CD4-positive, alpha-beta T cell (primary cell): ENCODE measurements at regions not wholly inside any gene's neighbourhood (a gene's known extent, or its start where the extent isn't known, plus 50 kb on each side); places are given as distances from the start of the nearest gene placed in this dataset.

ENCODE experiments used
- ATAC-seq: fragments of 200-7000 bp; cut with Tn5 transposase; one replicate; pipeline ENCODE4 v1.10.0; 2022; ENCODE audit warnings: mild to moderate bottlenecking; ENCODE audit not compliant: poor library complexity
- CTCF ChIA-PET: fragments of 350-600 bp; sonication (Branson Sonifier 250); formaldehyde crosslinking; loops from one replicate; lab custom pipeline; 2021; ENCODE audit warnings: antibody characterized with exemption, inconsistent platforms; lab: Charles Lee
- POLR2A ChIA-PET: fragments of 350-600 bp; sonication (Branson Sonifier 250); formaldehyde crosslinking; loops from one replicate; lab custom pipeline; 2021; ENCODE audit warnings: antibody characterized with exemption, inconsistent platforms; lab: Charles Lee
- DNase-seq, 14 experiments: peaks; one replicate each; pipeline ENCODE4 v3.0.0-alpha.2; 2013 to 2020; ENCODE audit warnings: mixed read lengths in 2 of 14
- H3K27ac ChIP-seq, 2 donors: one replicate each; pipeline versions ENCODE4 v1.5.1 to v1.7.0; 2013; ENCODE audit warnings: low read length in 2 of 2, low read depth in 1 of 2, mild to moderate bottlenecking in 1 of 2
- H3K27me3 ChIP-seq, 2 experiments: 1 replicate in 1 of 2; 2 replicates in 1 of 2; pipeline versions ENCODE4 v1.6.1 to v1.7.0; 2013; ENCODE audit warnings: low read length in 2 of 2, control low read depth in 1 of 2, mild to moderate bottlenecking in 1 of 2, moderate library complexity in 1 of 2; ENCODE audit not compliant: insufficient read depth in 2 of 2, control insufficient read depth in 1 of 2
- H3K36me3 ChIP-seq: one replicate; pipeline ENCODE4 v1.6.1; 2013; ENCODE audit warnings: low read length, control low read depth; ENCODE audit not compliant: insufficient read depth
- H3K4me1 ChIP-seq: one replicate; pipeline ENCODE4 v1.6.1; 2013; ENCODE audit warnings: low read length, control low read depth; ENCODE audit not compliant: insufficient read depth
- H3K4me3 ChIP-seq: one replicate; pipeline ENCODE4 v1.5.1; 2013; ENCODE audit warnings: mild to moderate bottlenecking, low read length, moderate library complexity
- H3K9me3 ChIP-seq, 2 experiments: 1 replicate in 1 of 2; 2 replicates in 1 of 2; pipeline versions ENCODE4 v1.6.1 to v1.7.0; 2013; ENCODE audit warnings: low read length in 2 of 2, mild to moderate bottlenecking in 2 of 2, control low read depth in 1 of 2, moderate library complexity in 1 of 2; ENCODE audit not compliant: control insufficient read depth in 1 of 2, insufficient read depth in 1 of 2
- H3K27ac Mint-ChIP-seq: one replicate; pipeline ENCODE4 v1.8.0; 2020; ENCODE audit warnings: mixed read lengths
- H3K27me3 Mint-ChIP-seq: one replicate; pipeline ENCODE4 v1.8.0; 2021; ENCODE audit warnings: mixed read lengths
- H3K36me3 Mint-ChIP-seq: one replicate; pipeline ENCODE4 v1.8.0; 2021; ENCODE audit warnings: low read depth, mixed read lengths
- H3K4me1 Mint-ChIP-seq: one replicate; pipeline ENCODE4 v1.8.0; 2021; ENCODE audit warnings: low read depth, mixed read lengths
- H3K4me3 Mint-ChIP-seq: one replicate; pipeline ENCODE4 v1.8.0; 2020; ENCODE audit warnings: mild to moderate bottlenecking, mixed read lengths
- H3K9me3 Mint-ChIP-seq: one replicate; pipeline ENCODE4 v1.8.0; 2020; ENCODE audit warnings: mixed read lengths
- CTCF ChIP-seq: fragments of 200-600 bp; IDR thresholded peaks from one replicate; pipeline ENCODE4 v1.8.0; 2022; ENCODE audit warnings: antibody characterized with exemption, mild to moderate bottlenecking
- intact Hi-C, 2 experiments: fragments of 100-400 bp; cut with DNase I in 1 of 2; cut with micrococcal nuclease in 1 of 2; formaldehyde crosslinking; loops; one replicate each; pipeline versions ENCODE4 v1.15.1 to v1.9.0; 2023 to 2025; cut with DNase I, micrococcal nuclease

DNA sequence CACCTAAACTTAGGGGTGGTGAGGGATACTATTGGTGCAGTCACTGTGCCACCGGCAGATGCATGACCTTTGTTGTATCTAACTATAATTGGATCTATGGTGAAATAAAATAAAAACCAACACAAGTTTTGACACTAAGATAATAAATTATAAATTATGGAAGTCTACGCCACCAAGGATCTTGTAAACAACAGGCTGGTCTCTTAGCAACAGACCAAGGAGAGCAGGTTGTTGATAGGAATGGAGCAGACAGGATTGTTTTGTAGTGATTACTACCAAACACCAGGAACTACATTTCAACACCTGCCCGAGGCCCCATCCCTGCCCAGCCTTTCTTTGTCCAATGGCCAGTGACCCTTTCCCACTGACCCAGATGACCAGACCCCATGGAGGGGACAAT lies 1178.0 kb downstream of the VRK1 start:
- peak in 2 of 14 experiments; percentile 26 to 30 for DNase-seq
- peak overlapping the region; percentile 74 to 82 for H3K27ac ChIP-seq
- no peak for TF ChIP-seq CTCF
- ATAC-seq: no peak
- no peaks in the 10 kb centered on the region for H3K9me3 ChIP-seq
- CTCF ChIA-PET: no interaction called here
- no peaks in the 10 kb centered on the region for H3K27me3 ChIP-seq
- peaks cover 63% of the 10 kb centered on the region for H3K4me1 ChIP-seq
- H3K9me3 Mint-ChIP-seq: peaks cover 16% of the 10 kb centered on the region
- POLR2A ChIA-PET: interaction anchor here (1.0 to 1.2 kb wide), 3 partner anchors 161 to 1294 kb away, joined by 3 to 6 read pairs (median 3); no protein-coding TSS in a partner anchor
- no peaks in the 10 kb centered on the region for H3K27me3 Mint-ChIP-seq
- peaks cover 96% of the 10 kb centered on the region for H3K4me1 Mint-ChIP-seq
- peak overlapping the region; percentile 89 for H3K4me3 Mint-ChIP-seq
- H3K27ac Mint-ChIP-seq: peak overlapping the region; percentile 94
- peaks cover 19% of the 10 kb centered on the region for H3K36me3 ChIP-seq
- H3K4me3 ChIP-seq: peak overlapping the region; percentile 76
- peaks cover 69% of the 10 kb centered on the region for H3K36me3 Mint-ChIP-seq
- intact Hi-C loops: loop anchor here (5.0 to 10.0 kb wide), 8 partner anchors 42 to 1212 kb away; no protein-coding TSS in a partner anchor

GRCh38 chr14:97975962-97976361 lies 1178.8 kb downstream of the VRK1 start:
- CTCF ChIA-PET: interaction anchor here (5.7 kb wide), 1 partner anchor 1291 kb away, joined by 26 read pairs; no protein-coding TSS in a partner anchor
- Histone ChIP-seq H3K36me3 (peaks cover 19% of the 10 kb centered on the region), H3K9me3 (no peaks in the 10 kb centered on the region), H3K27ac (peak overlapping the region; percentile 74 to 82), H3K4me3 (peak overlapping the region; percentile 76), H3K27me3 (no peaks in the 10 kb centered on the region), H3K4me1 (peaks cover 66% of the 10 kb centered on the region)
- Mint-ChIP-seq H3K4me3 (peak overlapping the region; percentile 89), H3K9me3 (peaks cover 11% of the 10 kb centered on the region), H3K27me3 (no peaks in the 10 kb centered on the region), H3K27ac (peak overlapping the region; percentile 94), H3K4me1 (peaks cover 92% of the 10 kb centered on the region), H3K36me3 (peaks cover 62% of the 10 kb centered on the region)
- ATAC-seq (no peak), DNase-seq (peak in 7 of 14 experiments; percentile 17 to 66 (median 33))
- POLR2A ChIA-PET: interaction anchor here (0.7 to 4.5 kb wide), 11 partner anchors 12 to 1298 kb away, joined by 3 to 167 read pairs (median 32); partner anchors contain the start of gene BCL11B
- intact Hi-C loops: loop anchor here (5.0 to 10.0 kb wide), 8 partner anchors 41 to 1211 kb away; no protein-coding TSS in a partner anchor
- TF ChIP-seq CTCF: no peak

- Mint-ChIP-seq H3K4me1 (peaks cover 92% of the 10 kb centered on the region), H3K36me3 (peaks cover 53% of the 10 kb centered on the region), H3K27me3 (no peaks in the 10 kb centered on the region), H3K4me3 (peak overlapping the region; percentile 89), H3K9me3 (peaks cover 5% of the 10 kb centered on the region), H3K27ac (peak overlapping the region; percentile 94)
- peak overlapping the region; percentile 76 for H3K4me3 ChIP-seq
- peak overlapping the region; percentile 74 to 82 for H3K27ac ChIP-seq
- no peak for ATAC-seq
- ChIA-PET POLR2A (interaction anchor here (0.7 to 4.5 kb wide), 20 partner anchors 13 to 1439 kb away, joined by 3 to 167 read pairs (median 14); partner anchors contain the start of gene BCL11B), CTCF (interaction anchor here (1.4 to 5.7 kb wide), 7 partner anchors 18 to 1298 kb away, joined by 3 to 26 read pairs (median 9); partner anchors contain the start of gene BCL11B)
- no peaks in the 10 kb centered on the region for H3K27me3 ChIP-seq
- peaks cover 19% of the 10 kb centered on the region for H3K36me3 ChIP-seq
- no peaks in the 10 kb centered on the region for H3K9me3 ChIP-seq
- TF ChIP-seq CTCF: no peak
- intact Hi-C loops: loop anchor here (5.0 to 10.0 kb wide), 8 partner anchors 40 to 1210 kb away; no protein-coding TSS in a partner anchor
- DNase-seq: peak in 7 of 14 experiments; percentile 3 to 46 (median 35)
- H3K4me1 ChIP-seq: peaks cover 61% of the 10 kb centered on the region
Observed at GRCh38 chr14:97976861-97977260, 1179.7 kb downstream of the VRK1 start.
